GM19324 (cell line): ENCODE measurements at regions not wholly inside any gene's neighbourhood (a gene's known extent, or its start where the extent isn't known, plus 50 kb on each side); places are given as distances from the start of the nearest gene placed in this dataset.

Experiments used
- ATAC-seq: cut with Tn5 transposase; IDR thresholded peaks from one replicate; pipeline ENCODE4 v1.9.1; 2021; ENCODE audit warnings: mild to moderate bottlenecking, moderate library complexity; ENCODE audit not compliant: unreplicated experiment, low FRiP score

DNA sequence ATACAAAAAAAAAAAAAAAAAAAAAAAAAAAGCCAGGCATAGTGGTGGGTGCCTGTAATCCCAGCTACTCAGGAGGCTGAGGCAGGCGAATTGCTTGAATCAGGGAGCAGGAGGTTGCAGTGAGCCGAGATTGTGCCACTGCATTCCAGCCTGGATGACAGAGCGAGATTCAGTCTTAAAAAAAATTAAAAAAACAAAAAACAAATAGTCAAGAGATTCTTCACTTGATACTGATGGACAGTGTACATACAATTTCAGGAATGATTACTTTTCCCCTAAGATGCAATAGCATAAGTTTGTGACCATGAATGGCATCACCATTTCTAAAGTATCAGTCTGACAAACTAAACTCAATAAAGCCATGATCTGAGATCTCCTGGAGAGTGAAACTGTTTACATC lies 60.8 kb upstream of the IVNS1ABP start:
- no peak for ATAC-seq

DNA sequence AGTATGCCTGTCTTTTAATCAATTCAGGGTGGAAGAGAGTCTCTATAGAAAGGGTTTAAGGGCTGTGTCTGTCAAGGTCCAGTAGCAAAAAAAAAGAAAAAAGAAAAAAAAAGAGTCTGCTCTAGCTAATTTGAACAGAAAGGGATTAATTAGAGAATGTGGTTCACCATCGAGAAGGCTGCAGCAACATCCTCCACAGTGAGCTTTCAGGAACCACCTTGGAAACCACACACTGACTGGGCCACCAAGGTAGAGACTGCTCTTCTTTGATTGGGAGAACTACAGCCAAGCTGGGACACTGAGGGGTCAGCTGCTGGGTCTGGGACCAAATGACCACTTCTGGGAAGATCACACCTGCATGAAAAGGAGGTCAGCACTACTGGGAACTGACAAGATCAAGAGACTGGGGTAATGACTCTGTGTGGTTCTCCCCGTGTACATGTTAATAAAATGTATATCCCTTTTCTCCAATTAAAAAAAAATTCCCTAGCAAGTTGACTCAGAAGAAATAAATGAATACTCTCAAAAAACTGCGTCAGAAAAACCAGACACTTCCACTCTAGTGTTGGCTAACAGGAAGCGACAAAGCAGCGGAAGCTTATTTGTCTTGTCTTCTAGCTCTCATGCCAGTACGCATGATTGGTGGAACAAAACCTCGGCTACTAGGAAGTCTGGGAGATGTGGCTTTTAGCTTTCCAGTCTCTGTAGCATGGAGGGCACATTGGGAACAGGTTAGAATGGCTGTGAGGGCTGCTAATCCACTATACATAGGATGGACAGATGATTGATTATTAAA lies 60.0 kb upstream of the IVNS1ABP start:
- no peak for ATAC-seq

DNA sequence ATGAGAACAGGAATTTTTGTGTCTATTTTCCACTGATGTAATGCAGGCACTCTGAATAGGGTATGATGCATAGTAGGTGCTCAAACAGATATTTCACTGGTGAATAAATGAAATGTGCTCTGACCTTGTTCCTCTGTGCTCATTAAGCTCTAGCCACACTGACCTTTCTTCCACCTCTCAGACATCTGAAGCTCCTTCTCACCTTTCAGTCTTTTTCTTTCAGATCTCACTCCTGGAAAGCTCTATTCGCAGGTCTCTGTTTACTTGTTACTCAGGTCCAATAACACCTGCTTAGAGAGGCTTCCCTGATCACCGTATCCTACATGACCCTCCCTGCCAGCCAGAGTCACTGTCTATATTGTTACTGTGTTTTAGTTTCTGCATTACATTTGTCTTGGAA lies 59.2 kb upstream of the IVNS1ABP start:
- ATAC-seq, result no peak

DNA sequence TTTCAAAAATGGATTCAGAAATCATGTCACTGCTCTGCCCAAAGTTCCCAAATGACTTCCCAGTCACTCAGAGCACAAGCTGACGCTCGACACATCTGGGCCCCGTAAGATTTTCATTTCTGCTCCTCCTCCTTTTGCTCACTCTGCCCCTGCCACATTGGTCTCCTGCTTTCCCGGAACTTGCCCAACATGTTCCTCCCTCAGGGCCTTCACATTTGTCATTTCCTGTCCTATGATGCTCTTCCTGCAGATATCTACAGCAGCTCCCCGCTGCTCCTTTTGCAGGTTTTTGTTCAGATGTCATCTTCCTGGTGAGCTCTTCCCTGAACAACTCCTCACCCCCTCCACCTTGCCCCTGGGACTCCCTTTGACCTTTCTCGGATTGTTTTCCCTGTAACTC lies 58.5 kb upstream of the IVNS1ABP start:
- ATAC-seq, result no peak

DNA sequence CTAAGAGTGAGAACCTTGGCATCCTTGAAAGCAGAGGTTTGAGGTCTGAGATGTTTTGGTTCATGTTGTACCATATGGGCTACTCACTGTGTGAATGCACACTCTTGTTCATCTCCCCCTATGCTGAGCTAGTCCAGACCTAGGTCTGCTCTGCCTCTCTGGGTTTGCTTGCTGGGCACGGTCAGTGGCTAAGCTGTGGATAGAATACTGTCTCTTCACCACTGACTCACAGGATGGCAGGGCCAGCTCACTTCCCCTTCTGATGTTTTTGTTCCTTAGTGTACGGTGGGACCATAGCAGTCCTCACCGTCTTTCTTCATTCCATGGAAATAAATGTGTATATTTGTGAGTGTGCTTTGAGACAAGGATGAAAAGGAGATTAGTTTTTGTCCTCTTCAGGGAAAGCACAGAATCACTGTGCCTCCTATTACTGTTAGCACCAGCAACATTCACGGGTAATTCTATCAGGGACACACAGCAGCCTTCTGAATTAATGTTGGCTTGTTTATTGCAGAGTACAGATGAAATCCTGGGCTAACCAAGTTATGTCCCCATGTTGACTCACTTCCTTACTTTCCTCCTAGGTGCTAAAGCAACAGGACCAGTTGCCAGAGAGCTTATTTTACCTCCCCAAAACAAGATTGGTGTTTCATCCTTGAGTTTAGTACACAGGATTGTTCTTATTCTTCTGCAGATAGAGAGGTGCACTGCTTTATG lies 56.9 kb upstream of the IVNS1ABP start:
- ATAC-seq, result no peak

DNA sequence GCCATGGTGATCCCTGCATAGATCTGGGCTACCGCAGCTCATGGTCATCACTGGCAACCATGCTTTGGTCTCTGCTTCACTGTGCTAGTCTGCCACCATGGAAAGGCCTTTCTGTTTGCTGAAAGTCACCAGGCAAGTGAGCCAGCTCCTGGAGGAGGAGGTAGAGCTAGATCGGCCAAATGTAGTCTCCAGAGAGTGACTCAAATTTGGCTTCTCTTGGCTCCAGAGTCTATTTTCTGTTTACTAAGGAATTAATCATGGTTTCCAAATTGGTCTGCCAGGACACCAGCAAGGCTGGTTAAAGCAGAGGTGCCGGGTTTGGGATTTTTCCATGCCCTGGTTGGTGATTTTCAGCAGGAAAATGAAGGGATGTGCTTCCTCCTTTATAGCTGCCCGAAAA lies 52.7 kb upstream of the IVNS1ABP start:
- no peak for ATAC-seq

DNA sequence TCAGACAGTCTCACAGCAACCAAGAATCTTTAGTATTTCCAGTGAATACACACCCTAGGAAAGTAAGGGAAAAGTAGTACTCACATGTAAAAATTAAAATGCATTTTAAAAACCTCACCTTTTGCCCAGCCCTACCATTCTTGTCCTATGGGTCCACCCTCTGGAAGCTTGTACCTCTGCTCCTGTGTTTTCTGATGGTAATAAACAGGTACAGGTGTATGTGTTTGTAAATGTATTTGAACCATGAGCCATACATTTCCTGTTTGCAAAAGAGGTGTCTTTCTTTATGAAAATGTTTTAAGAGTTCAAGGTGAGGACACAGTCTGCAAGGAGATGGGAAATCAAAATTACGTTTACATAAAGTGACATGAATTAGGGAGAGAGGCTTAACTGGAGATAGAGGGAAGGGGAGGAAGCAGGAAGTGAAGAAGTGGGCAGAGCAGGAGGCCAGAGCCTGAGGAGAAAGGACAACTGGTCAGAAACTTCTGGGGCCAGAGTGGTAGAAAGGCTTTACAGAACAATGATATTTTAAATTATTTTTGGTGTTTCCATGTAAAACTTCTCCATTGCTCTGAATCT lies 52.0 kb upstream of the IVNS1ABP start:
- ATAC-seq, result no peak

DNA sequence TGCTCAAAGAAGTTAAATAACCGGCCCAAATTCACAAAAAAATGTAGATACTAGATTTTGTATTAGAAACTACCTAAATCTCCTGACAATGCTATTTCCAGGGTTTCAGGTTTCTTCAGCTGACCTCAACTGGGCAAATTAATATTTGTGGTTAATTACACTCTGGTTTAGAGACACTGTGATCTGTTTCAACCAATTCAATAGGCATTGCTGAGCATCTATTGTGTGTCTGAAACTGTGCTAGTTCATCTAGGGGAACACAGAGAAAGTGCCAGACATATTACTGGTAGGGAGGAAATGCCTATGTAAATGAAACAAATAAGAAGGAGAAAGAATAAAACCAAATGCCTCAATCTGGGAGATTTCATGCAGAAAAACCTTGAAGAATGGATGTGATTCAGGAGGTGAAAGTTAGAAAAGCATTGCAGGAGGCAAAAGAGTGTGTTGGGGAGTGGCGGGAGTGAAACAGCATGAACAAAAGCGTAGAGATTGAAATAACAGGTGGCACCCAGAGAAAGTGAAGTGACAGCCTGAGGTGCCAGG lies 51.3 kb upstream of the IVNS1ABP start:
- no peak for ATAC-seq

DNA sequence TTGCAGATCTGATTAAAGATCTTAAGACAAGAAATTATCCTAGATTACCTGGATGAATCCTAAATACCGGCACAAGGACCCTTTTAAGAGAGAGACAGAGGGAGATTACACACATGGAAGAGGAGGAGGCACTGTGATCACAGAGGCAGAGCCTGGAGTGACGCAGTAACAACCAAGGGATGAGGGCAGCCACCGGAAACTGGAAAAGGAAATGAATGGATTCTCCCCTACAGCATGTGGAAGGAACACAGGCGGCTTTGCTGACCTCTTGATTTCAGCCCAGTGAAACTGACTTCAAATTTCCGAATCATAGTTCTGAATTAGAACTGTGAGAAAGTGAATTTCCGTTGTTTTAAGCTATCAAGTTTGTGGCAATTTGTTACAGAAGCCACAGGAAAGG lies 50.2 kb upstream of the IVNS1ABP start:
- ATAC-seq, result no peak
